Fibroblast of peridontal ligament (primary cell): ENCODE measurements at regions not wholly inside any gene's neighbourhood (a gene's known extent, or its start where the extent isn't known, plus 50 kb on each side); places are given as distances from the start of the nearest gene placed in this dataset.
"Not testable (repeated sequence)": the region's sequence is repeated elsewhere in the genome, so short reads cannot be mapped to it uniquely, and the experiment has no call there.

Source experiments
- DNase-seq: peaks from one replicate; pipeline ENCODE4 v3.0.0-alpha.2; 2010; ENCODE audit errors: extremely low read depth

DNA sequence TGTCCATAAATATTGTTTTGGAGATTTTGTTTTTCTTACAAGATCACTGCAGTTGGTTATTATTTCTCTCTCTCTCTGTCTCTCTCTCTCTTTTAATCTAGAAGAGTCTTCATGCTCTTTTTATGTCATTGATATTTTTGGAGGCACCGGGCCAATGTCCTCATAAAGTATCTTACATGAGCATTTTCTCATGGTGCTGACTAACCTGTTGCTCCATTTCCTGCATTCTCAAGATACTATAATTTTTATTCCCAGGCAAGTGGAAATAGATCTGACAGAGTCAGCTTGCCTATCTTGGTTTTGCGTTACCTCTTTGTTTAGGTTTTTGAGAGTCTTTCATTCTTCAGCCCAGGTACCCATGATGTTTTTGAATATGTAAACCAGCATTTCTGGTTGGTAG, 938.8 kb upstream of the FBXO33 start:
- no peak for DNase-seq

DNA sequence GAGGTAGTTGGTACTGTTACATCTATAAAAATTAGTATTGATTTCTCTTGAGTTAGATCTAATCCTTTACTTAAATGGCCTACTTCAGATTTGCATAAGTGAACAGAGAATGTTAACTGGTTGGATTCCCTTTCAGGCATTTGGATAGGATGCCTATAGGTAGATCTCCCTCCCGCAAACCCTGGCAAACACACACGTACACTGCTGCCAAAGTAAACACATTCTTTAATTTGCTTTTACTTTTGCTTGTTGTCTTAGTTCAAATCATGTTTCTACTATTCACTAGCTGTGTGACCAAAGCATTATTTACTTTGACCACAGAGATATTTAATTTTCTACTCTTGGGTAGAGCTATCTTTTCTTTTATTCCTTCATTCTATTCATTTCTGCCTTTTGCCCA, 936.1 kb upstream of the FBXO33 start:
- no peak for DNase-seq

DNA sequence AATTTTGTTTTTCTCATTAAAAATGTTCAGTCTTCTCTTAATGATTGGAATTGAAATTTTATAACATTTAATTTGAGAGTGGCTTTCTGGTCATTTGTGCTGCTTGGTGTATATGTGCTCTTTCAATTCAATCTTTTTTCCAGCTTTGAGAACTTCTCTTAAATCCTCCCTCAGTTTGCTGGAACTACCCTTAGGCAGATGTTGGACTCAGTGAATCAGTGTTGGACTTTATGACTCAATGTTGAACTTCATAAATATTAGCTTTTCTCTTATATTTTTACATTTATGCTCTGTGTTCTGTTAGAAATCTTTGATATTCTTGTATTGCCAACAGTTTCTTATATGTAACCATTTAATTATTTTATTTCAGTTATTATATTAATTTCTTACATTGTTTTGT, 935.5 kb upstream of the FBXO33 start:
- no peak for DNase-seq

DNA sequence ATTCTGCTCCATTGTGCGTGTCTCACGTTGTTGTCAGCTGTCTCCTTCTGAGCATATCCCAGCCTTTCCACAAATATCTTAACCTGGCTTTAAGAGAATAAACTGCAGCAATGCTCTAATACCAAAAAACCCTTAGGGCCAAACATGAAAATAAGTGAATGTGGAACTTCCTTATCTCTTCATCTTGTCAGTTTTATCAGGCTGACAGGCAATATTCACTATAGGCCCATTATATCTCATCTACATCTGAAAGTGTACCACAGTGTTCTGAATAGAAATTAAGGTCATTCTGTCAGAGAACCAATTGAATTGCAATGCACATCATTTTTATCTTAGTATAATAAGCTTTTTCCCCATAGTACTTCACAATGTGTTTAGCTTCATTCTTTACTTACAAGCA, 933.1 kb upstream of the FBXO33 start:
- no peak for DNase-seq

DNA sequence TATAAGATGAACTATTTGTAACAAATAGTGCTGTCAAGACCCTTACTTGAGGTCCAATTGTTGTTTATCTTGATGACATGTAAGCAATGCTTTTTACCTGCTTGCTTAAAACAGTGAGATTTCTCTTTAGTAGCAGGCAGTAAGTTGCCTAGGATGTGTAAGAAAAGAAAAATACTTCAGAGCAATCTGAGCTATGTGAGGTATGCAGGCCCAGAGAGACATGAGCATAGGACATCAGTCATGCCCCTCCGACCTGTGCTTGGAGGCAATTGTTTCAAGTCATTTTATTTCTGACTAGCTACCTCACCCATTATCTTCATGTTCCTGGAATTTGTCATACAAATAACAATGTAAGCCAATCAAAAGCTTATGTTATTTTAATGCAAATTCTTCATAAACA, 930.6 kb upstream of the FBXO33 start:
- no peak for DNase-seq

DNA sequence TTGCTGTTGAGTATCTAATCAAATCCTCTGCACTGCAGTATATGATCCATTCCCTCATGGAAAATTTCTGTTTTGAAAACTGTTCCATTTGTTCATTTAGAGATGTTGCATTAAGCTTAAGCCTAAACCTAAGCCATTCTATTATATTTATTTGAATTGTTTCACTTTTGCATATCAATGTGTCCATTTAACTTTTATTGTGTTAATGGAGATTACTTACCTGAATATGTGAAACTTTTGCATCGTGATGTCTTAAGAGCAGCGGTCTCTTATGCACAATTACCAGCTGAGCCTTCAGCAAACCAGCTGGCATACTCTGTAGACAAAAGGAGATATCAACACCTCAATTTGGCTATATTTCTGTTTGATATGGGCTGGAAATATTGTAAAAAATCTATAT, 922.5 kb upstream of the FBXO33 start:
- no peak for DNase-seq

DNA sequence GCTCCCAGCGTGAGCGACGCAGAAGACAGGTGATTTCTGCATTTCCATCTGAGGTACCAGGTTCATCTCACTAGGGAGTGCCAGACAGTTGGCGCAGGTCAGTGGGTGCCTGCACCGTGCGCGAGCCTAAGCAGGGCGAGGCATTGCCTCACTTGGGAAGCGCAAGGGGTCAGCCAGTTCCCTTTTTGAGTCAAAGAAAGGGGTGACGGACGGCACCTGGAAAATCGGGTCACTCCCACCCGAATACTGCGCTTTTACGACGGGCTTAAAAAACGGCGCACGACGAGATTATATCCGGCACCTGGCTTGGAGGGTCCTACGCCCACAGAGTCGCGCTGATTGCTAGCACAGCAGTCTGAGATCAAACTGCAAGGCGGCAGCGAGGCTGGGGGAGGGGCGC, 915.9 kb upstream of the FBXO33 start:
- not testable (repeated sequence) for DNase-seq

DNA sequence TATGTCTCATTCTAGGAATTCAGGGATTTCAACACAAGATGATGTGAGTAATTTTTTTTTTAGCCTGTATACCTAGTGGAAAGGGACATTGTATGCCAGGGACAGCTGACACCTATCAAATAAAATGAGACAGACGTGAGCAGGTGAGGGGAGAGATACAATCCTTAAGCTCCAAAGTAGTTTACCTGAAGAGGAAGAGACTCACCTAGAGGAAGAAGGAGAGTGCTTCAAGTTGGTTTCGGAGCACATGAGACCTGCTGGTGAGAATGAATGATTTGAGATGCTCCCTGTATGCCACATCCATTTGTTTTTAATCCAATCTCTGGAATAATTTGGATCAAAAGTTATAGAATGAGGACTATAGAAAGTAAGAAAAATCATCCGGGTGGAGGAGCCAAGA, 915.4 kb upstream of the FBXO33 start:
- DNase-seq: no peak

DNA sequence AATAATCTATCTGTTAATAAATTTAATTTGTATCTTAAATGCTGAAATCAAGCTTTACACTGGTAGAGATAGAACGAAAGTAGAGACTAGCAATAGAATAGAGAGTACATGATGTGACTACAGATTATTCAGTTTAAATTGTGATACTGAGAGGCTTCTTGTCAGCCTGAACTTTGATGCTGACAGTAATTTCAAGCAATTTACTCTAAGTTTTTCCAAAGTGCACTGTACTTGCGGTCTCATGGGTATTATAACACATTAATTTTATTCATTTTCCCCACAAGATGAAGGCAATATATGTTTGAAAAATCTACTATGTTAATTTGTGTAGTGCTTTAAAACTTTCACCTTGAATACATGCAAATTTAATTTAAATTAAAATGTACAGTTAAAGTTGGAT, 914.0 kb upstream of the FBXO33 start:
- DNase-seq: no peak

DNA sequence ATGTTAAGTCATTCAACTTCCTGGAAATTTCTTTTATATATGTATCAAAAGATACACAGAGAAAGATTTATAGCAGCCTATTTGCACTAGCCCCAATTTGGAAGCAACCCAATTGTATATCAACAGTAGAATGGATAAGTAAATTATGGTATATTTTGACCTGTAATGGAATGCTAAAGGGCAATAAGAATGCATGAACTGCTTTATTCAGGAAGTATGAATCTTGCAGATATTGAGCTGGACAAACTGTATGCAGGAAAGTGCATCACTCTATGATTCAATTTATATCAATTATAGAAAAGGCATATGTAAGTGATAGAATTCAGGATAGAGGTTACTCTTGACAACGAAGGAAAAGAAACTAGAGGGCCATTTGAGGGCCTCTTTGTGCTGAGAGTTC, 913.1 kb upstream of the FBXO33 start:
- no peak for DNase-seq

DNA sequence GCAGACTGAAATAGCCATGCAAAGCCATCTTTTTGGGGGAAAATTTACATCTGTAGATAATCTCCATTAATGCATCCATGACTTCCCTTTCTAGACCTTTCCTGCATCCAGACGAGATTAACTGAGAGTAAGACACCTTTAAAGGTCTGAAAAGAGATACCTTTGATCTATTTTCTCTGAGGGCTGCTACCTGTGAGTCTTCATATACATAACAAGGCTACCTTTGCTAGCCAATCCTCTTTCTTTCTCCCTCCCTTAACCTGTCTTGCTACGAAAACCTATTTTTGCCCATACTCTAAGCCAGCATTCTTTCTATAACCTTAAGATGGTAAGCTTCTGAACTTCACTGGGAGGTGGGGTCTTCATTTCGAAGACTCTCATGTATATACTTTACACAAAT, 908.5 kb upstream of the FBXO33 start:
- DNase-seq: no peak

DNA sequence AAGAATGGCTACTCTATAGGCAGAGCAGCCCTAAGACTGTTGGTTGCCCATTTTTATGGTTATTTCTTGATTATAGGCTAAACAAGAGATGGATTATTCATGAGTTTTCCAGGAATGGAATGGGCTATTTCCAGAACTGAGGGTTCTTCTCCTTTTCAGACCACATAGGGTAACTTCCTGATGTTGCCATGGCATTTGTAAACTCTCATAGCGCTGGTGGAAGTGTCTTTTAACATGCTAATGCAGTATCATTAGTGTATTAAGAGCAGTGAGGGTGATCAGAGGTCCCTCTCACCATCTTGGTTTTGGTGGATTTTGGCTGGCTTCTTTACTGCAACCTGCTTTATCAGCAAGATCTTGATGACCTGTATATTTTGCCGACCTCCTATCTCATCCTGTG, 904.6 kb upstream of the FBXO33 start:
- no peak for DNase-seq

DNA sequence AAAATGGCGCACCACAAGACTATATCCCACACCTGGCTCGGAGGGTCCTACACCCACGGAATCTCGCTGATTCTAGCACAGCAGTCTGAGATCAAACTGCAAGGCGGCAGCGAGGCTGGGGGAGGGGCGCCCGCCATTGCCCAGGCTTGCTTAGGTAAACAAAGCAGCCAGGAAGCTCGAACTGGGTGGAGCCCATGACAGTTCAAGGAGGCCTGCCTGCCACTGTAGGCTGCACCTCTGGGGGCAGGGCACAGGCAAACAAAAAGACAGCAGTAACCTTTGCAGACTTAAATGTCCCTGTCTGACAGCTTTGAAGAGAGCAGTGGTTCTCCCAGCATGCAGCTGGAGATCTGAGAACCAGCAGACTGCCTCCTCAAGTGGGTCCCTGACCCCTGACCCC, 894.3 kb upstream of the FBXO33 start:
- DNase-seq: not testable (repeated sequence)

DNA sequence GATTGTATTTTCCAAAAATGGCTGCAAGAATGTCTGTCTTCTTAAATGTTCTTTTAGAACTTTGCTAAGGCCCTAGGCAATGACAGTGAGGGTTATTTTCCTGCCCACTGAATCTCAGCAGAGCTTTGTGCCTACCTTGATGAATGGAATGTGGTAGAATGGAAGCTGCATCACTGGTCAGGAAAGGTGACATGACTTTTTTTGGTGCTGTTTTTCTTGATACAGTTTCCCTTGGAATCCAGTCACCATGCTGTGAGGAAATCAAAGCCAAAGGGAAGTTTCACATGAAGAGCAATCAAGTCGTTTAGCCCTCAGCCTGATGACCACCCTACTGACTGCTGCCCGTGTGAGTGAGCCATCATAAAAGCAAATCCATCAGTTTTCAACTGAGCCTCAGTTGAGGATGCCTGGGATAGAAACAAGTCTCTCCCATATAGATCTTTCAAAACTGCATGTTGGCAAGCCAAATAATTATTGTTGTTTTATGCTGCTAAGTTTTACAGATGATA, 886.0 kb upstream of the FBXO33 start:
- DNase-seq: no peak

DNA sequence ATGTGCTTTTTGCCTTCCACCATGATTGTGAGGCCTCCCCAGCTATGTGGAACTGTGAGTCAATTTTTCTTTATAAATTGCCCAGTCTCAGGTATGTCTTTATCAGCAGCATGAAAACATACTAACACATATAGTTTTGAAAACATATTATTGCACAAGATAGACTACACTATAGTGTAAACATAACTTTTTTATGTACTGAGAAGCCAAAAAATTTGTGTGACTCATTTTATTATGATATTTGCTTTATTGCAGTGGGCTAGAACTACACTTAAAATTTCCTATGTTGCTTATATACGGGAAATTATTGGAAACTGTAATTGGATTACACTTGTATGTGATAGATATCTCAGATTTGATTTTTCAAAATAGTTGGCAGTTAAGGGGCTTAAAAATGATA, 885.5 kb upstream of the FBXO33 start:
- no peak for DNase-seq

DNA sequence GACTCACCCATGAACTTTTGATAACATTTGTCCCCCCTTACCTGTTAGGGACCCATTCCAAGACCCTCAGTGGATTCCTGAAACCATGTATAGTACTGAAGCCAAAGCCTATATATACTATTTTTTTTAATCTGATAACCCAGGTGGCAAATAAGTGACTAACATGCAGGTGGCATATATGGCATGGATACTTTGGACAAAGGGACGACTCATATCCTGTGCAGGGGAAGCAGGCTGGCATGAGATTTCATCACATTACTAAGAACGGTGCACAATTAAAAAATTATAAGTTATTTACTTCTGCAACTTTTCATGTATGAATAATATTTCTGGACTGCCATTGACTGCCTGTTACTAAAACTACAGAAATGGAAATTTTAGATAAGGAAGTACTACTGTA, 880.1 kb upstream of the FBXO33 start:
- no peak for DNase-seq

DNA sequence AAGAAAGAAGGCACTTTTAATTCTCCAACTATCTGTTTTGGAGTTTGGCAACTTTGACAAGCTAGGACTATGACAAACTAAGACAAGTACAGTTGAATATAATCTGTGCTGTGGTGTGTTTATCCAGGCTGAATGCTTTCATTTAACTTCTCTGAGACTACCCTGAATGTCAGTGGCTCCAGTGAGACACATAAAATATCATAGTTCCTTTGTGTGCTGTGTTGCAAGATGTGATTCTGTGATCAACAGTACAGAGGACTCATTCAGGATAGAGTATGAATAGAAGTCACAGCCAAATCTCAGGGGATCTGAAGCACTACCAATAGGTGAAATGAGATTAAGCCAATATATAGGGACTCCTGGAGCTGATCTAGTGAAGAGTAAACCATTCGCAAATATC, 876.9 kb upstream of the FBXO33 start:
- DNase-seq: no peak

DNA sequence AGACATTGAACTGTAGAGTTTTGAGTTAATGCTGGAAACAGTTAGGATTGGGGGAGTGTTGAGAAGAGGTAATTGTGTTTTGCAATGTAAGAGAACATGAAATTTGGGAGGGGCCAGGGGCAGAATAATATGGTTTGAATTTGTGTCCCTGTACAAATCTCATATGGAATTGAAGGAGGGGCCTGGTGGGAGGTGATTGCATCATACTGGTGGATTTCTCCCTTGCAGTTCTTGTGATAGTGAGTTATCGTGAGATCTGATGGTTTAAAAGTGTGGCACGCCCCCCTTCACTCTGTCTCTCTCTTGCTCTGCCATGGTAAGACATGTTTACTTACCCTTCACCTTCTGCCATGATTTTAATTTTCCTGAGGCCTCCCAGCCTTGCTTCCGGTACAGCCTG, 876.0 kb upstream of the FBXO33 start:
- DNase-seq: no peak

DNA sequence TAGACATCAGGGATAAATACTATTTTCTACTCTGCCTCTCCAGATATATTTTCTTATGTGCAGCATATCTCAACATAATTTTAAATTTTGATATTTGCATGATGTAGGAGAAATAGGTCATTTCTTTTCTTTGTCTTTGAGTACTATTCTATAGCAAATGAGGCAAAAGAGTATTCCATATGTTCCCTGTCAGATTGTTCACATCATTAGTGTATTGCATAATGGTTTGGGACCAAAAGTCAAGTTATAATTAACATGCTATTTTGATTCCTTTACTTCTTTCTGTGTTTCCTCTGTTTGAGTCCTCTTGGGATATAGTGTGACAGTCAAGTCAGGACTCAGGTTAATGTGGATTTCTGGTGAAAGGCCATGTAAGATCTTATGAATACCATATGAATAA, 864.6 kb upstream of the FBXO33 start:
- DNase-seq: no peak

DNA sequence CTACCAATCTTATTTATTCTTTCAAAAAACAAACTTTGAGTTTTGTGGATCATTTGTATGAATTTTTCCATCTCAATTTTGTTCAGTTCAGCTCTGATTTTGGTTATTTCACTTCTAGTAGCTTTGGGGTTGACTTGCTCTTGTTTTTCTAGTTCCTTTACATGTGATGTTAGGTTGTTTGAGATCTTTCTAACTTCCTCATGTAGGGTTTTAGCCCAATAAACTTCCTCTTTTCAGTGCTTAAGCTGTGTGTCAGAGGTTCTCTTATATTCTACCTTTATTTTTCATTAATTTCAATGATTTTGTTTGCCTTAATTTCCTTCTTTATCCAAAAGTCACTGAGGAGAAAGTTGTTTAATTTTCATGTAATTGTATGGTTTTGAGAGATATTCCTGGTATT, 860.4 kb upstream of the FBXO33 start:
- no peak for DNase-seq

DNA sequence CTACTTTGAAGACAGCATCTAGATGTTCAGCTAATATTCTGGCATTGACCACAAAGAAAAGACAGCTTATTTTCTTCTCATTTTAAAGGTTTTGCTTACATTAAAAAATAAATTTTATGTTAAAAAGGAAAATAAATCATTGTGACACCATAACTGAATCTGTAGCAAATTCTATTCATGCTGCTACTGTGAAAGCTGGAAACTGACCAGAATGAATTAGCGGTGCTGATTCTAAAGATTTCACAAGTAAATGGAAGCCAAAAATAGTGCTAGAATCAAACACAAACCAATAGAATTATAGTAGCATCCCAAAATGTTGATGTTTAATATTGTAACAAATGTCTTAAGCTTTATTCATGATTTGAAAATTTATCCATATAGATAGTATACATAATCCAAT, 850.0 kb upstream of the FBXO33 start:
- no peak for DNase-seq

DNA sequence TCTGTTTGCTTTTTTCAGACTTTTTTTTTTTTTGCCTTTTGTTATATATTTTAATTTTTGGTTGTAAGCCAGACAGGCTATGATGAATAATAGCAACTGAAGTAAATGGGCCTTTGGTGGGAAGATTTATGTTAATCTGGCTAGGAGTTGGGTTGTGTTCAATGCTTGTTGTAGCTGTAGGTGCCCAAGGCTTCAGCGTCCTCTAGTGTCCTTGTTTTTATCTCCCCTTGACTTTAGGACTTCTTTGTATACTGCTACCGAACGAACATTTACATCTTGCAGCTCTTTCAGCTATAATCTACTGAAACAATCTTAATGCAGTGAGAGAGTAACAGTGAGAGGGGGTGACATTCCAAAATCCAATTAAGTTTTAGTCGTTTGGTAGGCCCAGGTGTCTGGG, 848.4 kb upstream of the FBXO33 start:
- DNase-seq: no peak

DNA sequence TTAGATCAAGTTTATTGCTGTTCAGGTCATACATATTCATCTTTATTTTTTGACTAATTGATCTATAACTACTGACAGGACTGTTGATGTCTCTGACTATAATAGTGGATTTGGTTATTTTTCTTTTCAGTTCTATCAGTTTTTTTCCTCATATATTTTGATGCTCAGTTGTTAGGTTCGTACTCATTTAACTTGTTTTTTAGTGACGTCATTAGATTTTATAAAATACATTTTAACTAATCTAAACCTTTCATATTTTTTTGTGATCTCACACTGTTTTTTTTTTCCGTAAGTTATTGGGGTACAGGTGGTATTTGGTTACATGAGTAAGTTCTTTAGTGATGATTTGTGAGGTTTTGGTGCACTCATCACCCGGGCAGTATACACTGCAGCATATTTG, 841.2 kb upstream of the FBXO33 start:
- no peak for DNase-seq

DNA sequence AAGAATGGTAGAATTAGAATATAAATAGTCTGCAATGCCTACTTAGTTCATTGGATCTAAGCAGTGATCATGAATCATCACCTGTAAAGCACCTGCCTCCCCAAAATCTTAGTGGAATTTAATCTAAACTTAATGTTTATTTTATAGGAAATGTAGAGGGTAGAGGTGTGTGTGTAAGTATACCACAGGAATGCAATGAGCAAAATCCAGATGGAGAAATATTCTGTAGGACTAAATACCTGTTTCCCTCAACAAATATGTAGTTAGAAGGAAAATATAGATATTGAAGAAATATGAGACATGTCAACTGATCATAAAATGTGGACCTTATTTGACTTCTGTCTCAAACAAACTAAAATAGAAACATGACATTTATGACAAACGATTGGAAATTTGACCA, 839.2 kb upstream of the FBXO33 start:
- no peak for DNase-seq

DNA sequence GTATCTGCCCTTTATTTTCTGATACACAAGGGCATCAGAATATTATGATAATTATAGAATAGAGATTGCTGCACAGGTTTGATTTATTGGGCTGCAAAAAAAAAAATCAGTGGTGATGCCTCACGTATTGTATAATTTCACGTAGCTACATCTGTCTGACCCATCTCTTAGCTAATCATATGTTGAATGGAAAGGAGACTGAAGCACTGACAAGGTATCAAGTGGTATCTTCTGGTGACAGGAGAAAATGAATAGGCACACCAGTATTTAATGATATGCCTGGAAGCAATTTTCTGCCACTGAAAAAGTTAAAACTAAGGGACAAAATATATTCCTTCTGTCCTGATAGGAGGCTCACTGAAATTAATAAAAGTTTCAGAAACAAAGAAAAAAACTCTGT, 837.2 kb upstream of the FBXO33 start:
- DNase-seq: no peak
